RWPE2 (cell line): ENCODE measurements at regions not wholly inside any gene's neighbourhood (a gene's known extent, or its start where the extent isn't known, plus 50 kb on each side); places are given as distances from the start of the nearest gene placed in this dataset.

Experiments used
- ATAC-seq: fragments of 200-7000 bp; cut with Tn5 transposase; 3 replicates; pipeline ENCODE4 v1.9.1; 2021; ENCODE audit warnings: low read depth
- DNase-seq: peaks from one replicate; pipeline ENCODE4 v3.0.0-alpha.2; 2020; ENCODE audit warnings: low spot score
- H3K27ac ChIP-seq: fragments of 450-650 bp; 2 replicates; pipeline ENCODE4 v1.5.1; 2017; ENCODE audit warnings: mild to moderate bottlenecking; ENCODE audit not compliant: poor library complexity, severe bottlenecking
- H3K27me3 ChIP-seq: fragments of 250-450 bp; sonication (Bioruptor Pico); 2 replicates; pipeline ENCODE4 v1.5.1; 2021; ENCODE audit warnings: mild to moderate bottlenecking, moderate library complexity; ENCODE audit not compliant: insufficient read depth, poor library complexity, severe bottlenecking
- H3K36me3 ChIP-seq: fragments of 250-450 bp; sonication (Bioruptor Pico); 2 replicates; pipeline ENCODE4 v1.5.1; 2020; ENCODE audit warnings: low read depth, mild to moderate bottlenecking, moderate library complexity
- H3K4me1 ChIP-seq: fragments of 250-450 bp; sonication (Bioruptor Pico); 2 replicates; pipeline ENCODE4 v1.5.1; 2021; ENCODE audit warnings: mild to moderate bottlenecking, moderate library complexity; ENCODE audit not compliant: insufficient read depth, poor library complexity, severe bottlenecking
- H3K4me3 ChIP-seq: fragments of 250-450 bp; sonication (Bioruptor Pico); 2 replicates; pipeline ENCODE4 v1.5.1; 2021; ENCODE audit warnings: mild to moderate bottlenecking, moderate library complexity; ENCODE audit not compliant: severe bottlenecking
- H3K9me3 ChIP-seq: fragments of 250-450 bp; sonication (Bioruptor Pico); 2 replicates; pipeline ENCODE4 v1.5.1; 2021; ENCODE audit warnings: mild to moderate bottlenecking, moderate library complexity; ENCODE audit not compliant: severe bottlenecking
- CTCF ChIP-seq: fragments of 450-650 bp; IDR thresholded peaks from one replicate; pipeline ENCODE4 v1.5.1; 2017; ENCODE audit warnings: mild to moderate bottlenecking, moderate library complexity; ENCODE audit not compliant: poor library complexity, severe bottlenecking

- H3K4me3 ChIP-seq, result no peak overlapping the region
- DNase-seq (no peak), ATAC-seq (no peak)
- H3K27ac ChIP-seq, result no peak overlapping the region
- H3K9me3 ChIP-seq, result no peaks in the 10 kb centered on the region
- no peaks in the 10 kb centered on the region for H3K27me3 ChIP-seq
- no peak for TF ChIP-seq CTCF
- H3K36me3 ChIP-seq, result no peaks in the 10 kb centered on the region
- no peaks in the 10 kb centered on the region for H3K4me1 ChIP-seq
Observed at GRCh38 chr11:79648766-79649520, 208.1 kb upstream of the TENM4 start.

GRCh38 chr11:79637219-79637618 is 196.4 kb upstream of the TENM4 start:
- Histone ChIP-seq H3K27me3 (no peaks in the 10 kb centered on the region), H3K4me1 (no peaks in the 10 kb centered on the region), H3K4me3 (no peak overlapping the region), H3K36me3 (no peaks in the 10 kb centered on the region), H3K27ac (no peak overlapping the region), H3K9me3 (no peaks in the 10 kb centered on the region)
- ATAC-seq (0 out of 3 replicates have a peak, but pooled peaks have one; percentile 33), DNase-seq (no peak)
- TF ChIP-seq CTCF, result no peak

GRCh38 chr11:79634905-79635304 is 194.1 kb upstream of the TENM4 start:
- no peak for ATAC-seq
- no peaks in the 10 kb centered on the region for H3K4me1 ChIP-seq
- no peak overlapping the region for H3K4me3 ChIP-seq
- no peak for DNase-seq
- no peaks in the 10 kb centered on the region for H3K36me3 ChIP-seq
- TF ChIP-seq CTCF, result no peak
- H3K27ac ChIP-seq, result no peak overlapping the region
- H3K9me3 ChIP-seq, result no peaks in the 10 kb centered on the region
- H3K27me3 ChIP-seq, result no peaks in the 10 kb centered on the region

GRCh38 chr11:79627281-79627680 is 186.5 kb upstream of the TENM4 start:
- no peak for ATAC-seq

More at GRCh38 chr11:79627281-79627680, 186.5 kb upstream of the TENM4 start:
- Histone ChIP-seq H3K36me3 (no peaks in the 10 kb centered on the region), H3K9me3 (no peaks in the 10 kb centered on the region), H3K4me1 (no peaks in the 10 kb centered on the region), H3K27me3 (no peaks in the 10 kb centered on the region), H3K4me3 (no peak overlapping the region), H3K27ac (no peak overlapping the region)
- DNase-seq, result no peak
- TF ChIP-seq CTCF, result no peak
